ENCODE measurements at regions not wholly inside any gene's neighbourhood (a gene's known extent, or its start where the extent isn't known, plus 50 kb on each side); places are given as distances from the start of the nearest gene placed in this dataset.

GRCh38 chr16:86444261-86444660, 66.1 kb upstream of the FOXF1 start:
- DNase-seq (ENCODE audit: low read depth in 4 of 4, low spot score in 2 of 4) = no peak

- DNase-seq (ENCODE audit: low read depth in 4 of 4, low spot score in 2 of 4) = no peak
Measured at GRCh38 chr16:86444661-86445060, 65.7 kb upstream of the FOXF1 start.

GRCh38 chr16:86446279-86446678, 64.0 kb upstream of the FOXF1 start:
- no peak for DNase-seq (ENCODE audit: low read depth in 4 of 4, low spot score in 2 of 4)

- DNase-seq (ENCODE audit: low read depth in 4 of 4, low spot score in 2 of 4) = no peak
Measured at GRCh38 chr16:86447228-86447627, 63.1 kb upstream of the FOXF1 start.

DNA sequence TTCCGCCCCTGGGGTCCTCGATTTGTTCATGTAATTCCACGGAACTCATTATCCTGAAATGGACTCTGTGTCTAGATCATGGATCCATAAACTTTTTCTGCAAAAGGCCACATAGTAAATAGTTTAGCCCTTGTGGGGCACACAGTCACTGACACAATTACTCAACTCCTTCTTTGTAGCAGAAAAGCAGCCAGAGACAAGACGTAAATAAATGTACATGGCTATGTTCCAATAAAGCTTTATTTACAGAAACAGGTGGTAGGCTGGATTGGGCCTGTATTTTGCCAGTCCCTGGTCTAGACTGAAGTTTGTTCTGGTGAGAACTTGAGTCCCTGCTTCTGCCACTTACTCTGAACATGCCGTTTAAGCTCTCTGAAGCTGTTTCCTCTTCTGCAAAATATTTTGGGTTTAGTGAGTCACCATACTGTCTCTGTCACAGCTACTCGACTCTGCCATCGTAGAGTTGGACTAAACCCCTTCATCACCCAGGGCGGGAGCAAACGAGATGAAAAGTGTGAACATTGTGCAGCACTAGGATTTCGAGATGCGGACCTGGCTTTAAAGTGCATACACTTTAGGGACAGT, 61.9 kb upstream of the FOXF1 start:
- DNase-seq (ENCODE audit: low read depth in 4 of 4, low spot score in 2 of 4) = no peak

GRCh38 chr16:86449446-86450095, 60.8 kb upstream of the FOXF1 start:
- no peak for DNase-seq (ENCODE audit: low read depth in 4 of 4, low spot score in 2 of 4)

GRCh38 chr16:86450691-86451090, 59.6 kb upstream of the FOXF1 start:
- no peak for DNase-seq (ENCODE audit: low read depth in 4 of 4, low spot score in 2 of 4)

DNA sequence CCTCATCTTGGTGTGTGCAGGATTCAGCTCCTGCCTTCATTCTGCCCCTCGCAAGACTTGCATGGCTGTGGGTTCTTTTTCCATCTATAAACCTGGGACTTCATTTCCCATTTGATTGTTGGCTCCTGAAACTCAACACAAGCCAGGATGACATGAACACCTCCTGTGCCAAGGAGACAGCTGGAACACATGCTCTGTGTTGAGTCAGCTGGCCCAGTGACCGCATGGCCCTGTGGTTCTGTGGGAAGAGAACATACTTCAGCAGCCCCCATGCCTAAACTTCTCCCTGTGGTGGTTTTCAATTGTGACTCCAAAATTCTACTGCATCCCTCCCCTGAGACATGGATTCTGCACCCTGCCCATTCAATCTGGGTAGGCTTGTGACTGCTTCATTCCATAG, 57.9 kb upstream of the FOXF1 start:
- DNase-seq (ENCODE audit: low read depth in 4 of 4, low spot score in 2 of 4) = no peak

GRCh38 chr16:86455116-86455515, 55.2 kb upstream of the FOXF1 start:
- DNase-seq (ENCODE audit: low read depth in 4 of 4, low spot score in 2 of 4) = no peak

DNA sequence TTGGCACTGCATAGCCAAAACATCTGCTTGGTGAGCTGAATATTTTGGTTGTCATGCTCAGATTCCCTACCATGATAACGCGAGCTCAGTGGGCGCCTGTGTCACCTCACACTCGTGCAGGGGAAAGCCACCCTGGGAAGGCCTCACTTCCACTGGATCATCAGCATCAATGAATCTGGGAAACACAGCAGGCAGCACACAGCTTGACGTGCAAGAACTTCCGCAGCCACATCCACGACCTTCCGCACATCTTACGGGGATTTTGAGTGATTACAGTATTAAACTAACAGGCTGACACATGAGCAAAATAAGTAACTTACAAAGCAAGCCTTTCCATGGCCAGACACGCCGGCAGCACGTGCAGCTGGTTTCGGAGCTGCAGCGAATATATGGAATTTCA, 54.7 kb upstream of the FOXF1 start:
- DNase-seq (ENCODE audit: low read depth in 4 of 4, low spot score in 2 of 4) = no peak

- no peak for DNase-seq (ENCODE audit: low read depth in 4 of 4, low spot score in 2 of 4)
Measured at GRCh38 chr16:86457501-86458148, 52.7 kb upstream of the FOXF1 start.

GRCh38 chr16:86458149-86458777, 52.1 kb upstream of the FOXF1 start:
- DNase-seq (ENCODE audit: low read depth in 4 of 4, low spot score in 2 of 4) = no peak

DNA sequence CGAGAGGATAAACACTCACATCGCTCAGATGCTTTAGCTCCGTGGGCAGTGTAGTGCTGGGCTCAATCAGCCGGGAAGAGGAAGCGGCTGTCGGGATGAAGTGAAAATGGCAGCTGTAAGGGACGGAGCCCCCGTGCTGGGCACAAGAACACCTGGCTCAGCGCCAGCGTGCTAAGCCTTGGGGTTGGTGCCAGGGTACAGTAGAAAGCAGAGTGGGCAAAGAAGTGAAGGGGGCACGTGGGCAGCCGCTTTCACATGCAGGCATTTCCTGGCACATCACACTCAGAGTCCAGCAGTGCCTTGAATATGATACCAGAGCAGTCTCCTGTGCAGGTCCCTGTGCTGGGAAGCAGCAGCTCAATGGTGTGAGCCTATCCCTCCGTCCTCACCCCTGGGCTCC, 51.1 kb upstream of the FOXF1 start:
- no peak for DNase-seq (ENCODE audit: low read depth in 4 of 4, low spot score in 2 of 4)
